ENCODE measurements at regions not wholly inside any gene's neighbourhood (a gene's known extent, or its start where the extent isn't known, plus 50 kb on each side); places are given as distances from the start of the nearest gene placed in this dataset.

- no peak overlapping the region for H3T11ph ChIP-seq (ENCODE audit: low read length)
- H3K14ac ChIP-seq (ENCODE audit: insufficient read depth, low read length) = no peak overlapping the region
- H3K23me2 ChIP-seq (ENCODE audit: insufficient read length, low read depth, low read length, poor library complexity, severe bottlenecking) = no peaks in the 10 kb centered on the region
- H3K4me1 Mint-ChIP-seq = peaks cover 12 to 26% of the 10 kb centered on the region in 2 experiments
- H3K27me3 ChIP-seq (ENCODE audit: insufficient read depth, low read length) = no peaks in the 10 kb centered on the region
- no peak overlapping the region for H2AFZ ChIP-seq (ENCODE audit: low read length)
- H3K4me1 ChIP-seq (ENCODE audit: insufficient read depth, low read length) = no peaks in the 10 kb centered on the region
- no peaks in the 10 kb centered on the region for H3K79me2 ChIP-seq (ENCODE audit: insufficient read depth, low read length)
- H2BK20ac ChIP-seq (ENCODE audit: low read depth, low read length, poor library complexity, severe bottlenecking) = no peak overlapping the region
- TF ChIP-seq CTCF (conservative IDR thresholded peaks at IDR 0.05) = no peak
- no peak overlapping the region for H3K23ac ChIP-seq (ENCODE audit: insufficient read length, low read depth, low read length)
- no peak for DNase-seq
- no peak overlapping the region for H2BK5ac ChIP-seq (ENCODE audit: insufficient read length, low read length)
- H3K9ac ChIP-seq (ENCODE audit: extremely low read depth, insufficient read length, low read length) = no peak overlapping the region
- H3K9me3 ChIP-seq (ENCODE audit: control insufficient read depth, low read depth, low read length) = no peaks in the 10 kb centered on the region
- H2AK5ac ChIP-seq (ENCODE audit: insufficient read length, low read length) = no peak overlapping the region
- H3K4ac ChIP-seq (ENCODE audit: low read depth, low read length) = no peak overlapping the region
- H2BK15ac ChIP-seq (ENCODE audit: low read depth, low read length) = no peak overlapping the region
- no peak overlapping the region for H3K56ac ChIP-seq (ENCODE audit: insufficient read length, low read depth, low read length)
- no peak overlapping the region for H3K18ac ChIP-seq (ENCODE audit: insufficient read length, low read depth, low read length)
- WGBS (ENCODE audit: extremely low coverage, insufficient read length, low lambda C conversion rate) = no CpG with 5 or more reads among the region's 5 CpGs
- H3K36me3 Mint-ChIP-seq (ENCODE audit: insufficient read depth in 1 of 3, low read depth in 3 of 3) = no peaks in the 10 kb centered on the region
- H2BK120ac ChIP-seq (ENCODE audit: low read depth, low read length, poor library complexity, severe bottlenecking) = no peak overlapping the region
- peaks cover 0 to 3% of the 10 kb centered on the region in 2 experiments; a peak in 2 of 5 replicates for H3K9me3 Mint-ChIP-seq
- H3K4me2 ChIP-seq (ENCODE audit: insufficient read depth, insufficient read length, low read length) = no peak overlapping the region
- H3K27ac Mint-ChIP-seq = peak overlapping the region in 1 of 3 experiments; percentile 18; a peak in 1 of 7 replicates
- no peak overlapping the region for H3K4me3 Mint-ChIP-seq
- H3K27me3 Mint-ChIP-seq (ENCODE audit: low read depth) = no peaks in the 10 kb centered on the region; the same call in none of the 2 replicates
- no peaks in the 10 kb centered on the region for H4K20me1 ChIP-seq (ENCODE audit: control insufficient read depth, insufficient read depth, insufficient read length)
- H2BK12ac ChIP-seq (ENCODE audit: insufficient read length, low read depth, low read length) = no peak overlapping the region
- no peak overlapping the region for H4K5ac ChIP-seq (ENCODE audit: insufficient read length, low read depth, low read length)
- no peak overlapping the region for H4K91ac ChIP-seq (ENCODE audit: insufficient read length, low read depth, low read length)
- H3K27ac ChIP-seq (ENCODE audit: insufficient read length, low read depth, low read length) = no peak overlapping the region
- no peak overlapping the region for H4K8ac ChIP-seq (replicated peaks; ENCODE audit: insufficient read length, low read depth, low read length)
- H3K79me1 ChIP-seq (ENCODE audit: insufficient read depth, low read depth, low read length, poor library complexity, severe bottlenecking) = no peaks in the 10 kb centered on the region
Observed at GRCh38 chr15:59817834-59818233, 128.7 kb upstream of the BNIP2 start.

Measured in H9 (cell line).